ENCODE measurements at regions not wholly inside any gene's neighbourhood (a gene's known extent, or its start where the extent isn't known, plus 50 kb on each side); places are given as distances from the start of the nearest gene placed in this dataset.

GRCh38 chr7:71050492-71050891 is 81.5 kb upstream of the GALNT17 start:
- TF ChIP-seq CTCF (IDR thresholded peaks at IDR 0.05) = no peak
- no peak for TF ChIP-seq POLR2A (IDR thresholded peaks at IDR 0.05)

Measured in vagina (tissue), 2 donors.